ENCODE measurements at regions not wholly inside any gene's neighbourhood (a gene's known extent, or its start where the extent isn't known, plus 50 kb on each side); places are given as distances from the start of the nearest gene placed in this dataset.

DNA sequence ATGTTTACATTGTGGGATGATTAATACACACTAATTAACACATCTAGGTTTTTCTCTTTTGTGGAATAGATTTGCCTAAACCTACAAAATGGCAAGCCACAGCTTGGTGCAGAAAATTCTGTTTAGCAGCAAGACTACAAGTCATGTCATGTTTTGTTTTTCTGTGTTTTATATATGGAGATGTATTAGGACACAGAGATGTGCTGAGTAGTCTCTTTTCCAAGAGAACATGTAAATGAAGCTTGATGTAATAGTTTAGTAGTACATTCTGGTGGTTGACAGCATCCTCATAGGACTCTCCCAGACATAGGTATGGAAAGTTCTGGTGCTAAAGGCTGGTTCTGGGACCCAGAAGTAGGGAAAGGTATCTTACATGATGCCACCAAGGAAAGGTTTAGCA is 1345.4 kb downstream of the CDH11 start:
- Histone ChIP-seq H3K27ac (replicated peaks) (no peak overlapping the region), H3K27me3 (ENCODE audit: insufficient read depth, poor library complexity, severe bottlenecking) (no peaks in the 10 kb centered on the region), H3K4me3 (replicated peaks; ENCODE audit: insufficient read depth, low read length) (no peak overlapping the region)
- DNase-seq (ENCODE audit: low read depth in 1 of 2, low spot score in 1 of 2): no peak
- TF ChIP-seq POLR2AphosphoS5 (IDR thresholded peaks at IDR 0.05; ENCODE audit: low read depth) (no peak), GABPA (IDR thresholded peaks at IDR 0.05; ENCODE audit: low read depth) (no peak), SPI1 (IDR thresholded peaks at IDR 0.05; ENCODE audit: borderline replicate concordance, low read depth) (no peak)
- TF ChIP-seq, protein P1, sequence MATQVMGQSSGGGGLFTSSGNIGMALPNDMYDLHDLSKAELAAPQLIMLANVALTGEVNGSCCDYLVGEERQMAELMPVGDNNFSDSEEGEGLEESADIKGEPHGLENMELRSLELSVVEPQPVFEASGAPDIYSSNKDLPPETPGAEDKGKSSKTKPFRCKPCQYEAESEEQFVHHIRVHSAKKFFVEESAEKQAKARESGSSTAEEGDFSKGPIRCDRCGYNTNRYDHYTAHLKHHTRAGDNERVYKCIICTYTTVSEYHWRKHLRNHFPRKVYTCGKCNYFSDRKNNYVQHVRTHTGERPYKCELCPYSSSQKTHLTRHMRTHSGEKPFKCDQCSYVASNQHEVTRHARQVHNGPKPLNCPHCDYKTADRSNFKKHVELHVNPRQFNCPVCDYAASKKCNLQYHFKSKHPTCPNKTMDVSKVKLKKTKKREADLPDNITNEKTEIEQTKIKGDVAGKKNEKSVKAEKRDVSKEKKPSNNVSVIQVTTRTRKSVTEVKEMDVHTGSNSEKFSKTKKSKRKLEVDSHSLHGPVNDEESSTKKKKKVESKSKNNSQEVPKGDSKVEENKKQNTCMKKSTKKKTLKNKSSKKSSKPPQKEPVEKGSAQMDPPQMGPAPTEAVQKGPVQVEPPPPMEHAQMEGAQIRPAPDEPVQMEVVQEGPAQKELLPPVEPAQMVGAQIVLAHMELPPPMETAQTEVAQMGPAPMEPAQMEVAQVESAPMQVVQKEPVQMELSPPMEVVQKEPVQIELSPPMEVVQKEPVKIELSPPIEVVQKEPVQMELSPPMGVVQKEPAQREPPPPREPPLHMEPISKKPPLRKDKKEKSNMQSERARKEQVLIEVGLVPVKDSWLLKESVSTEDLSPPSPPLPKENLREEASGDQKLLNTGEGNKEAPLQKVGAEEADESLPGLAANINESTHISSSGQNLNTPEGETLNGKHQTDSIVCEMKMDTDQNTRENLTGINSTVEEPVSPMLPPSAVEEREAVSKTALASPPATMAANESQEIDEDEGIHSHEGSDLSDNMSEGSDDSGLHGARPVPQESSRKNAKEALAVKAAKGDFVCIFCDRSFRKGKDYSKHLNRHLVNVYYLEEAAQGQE (IDR thresholded peaks at IDR 0.05; ENCODE audit: insufficient replicate concordance, low read depth): no peak
- TF ChIP-seq, protein P2, sequence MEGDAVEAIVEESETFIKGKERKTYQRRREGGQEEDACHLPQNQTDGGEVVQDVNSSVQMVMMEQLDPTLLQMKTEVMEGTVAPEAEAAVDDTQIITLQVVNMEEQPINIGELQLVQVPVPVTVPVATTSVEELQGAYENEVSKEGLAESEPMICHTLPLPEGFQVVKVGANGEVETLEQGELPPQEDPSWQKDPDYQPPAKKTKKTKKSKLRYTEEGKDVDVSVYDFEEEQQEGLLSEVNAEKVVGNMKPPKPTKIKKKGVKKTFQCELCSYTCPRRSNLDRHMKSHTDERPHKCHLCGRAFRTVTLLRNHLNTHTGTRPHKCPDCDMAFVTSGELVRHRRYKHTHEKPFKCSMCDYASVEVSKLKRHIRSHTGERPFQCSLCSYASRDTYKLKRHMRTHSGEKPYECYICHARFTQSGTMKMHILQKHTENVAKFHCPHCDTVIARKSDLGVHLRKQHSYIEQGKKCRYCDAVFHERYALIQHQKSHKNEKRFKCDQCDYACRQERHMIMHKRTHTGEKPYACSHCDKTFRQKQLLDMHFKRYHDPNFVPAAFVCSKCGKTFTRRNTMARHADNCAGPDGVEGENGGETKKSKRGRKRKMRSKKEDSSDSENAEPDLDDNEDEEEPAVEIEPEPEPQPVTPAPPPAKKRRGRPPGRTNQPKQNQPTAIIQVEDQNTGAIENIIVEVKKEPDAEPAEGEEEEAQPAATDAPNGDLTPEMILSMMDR (IDR thresholded peaks at IDR 0.05; ENCODE audit: insufficient read depth, low read length): no peak

DNA sequence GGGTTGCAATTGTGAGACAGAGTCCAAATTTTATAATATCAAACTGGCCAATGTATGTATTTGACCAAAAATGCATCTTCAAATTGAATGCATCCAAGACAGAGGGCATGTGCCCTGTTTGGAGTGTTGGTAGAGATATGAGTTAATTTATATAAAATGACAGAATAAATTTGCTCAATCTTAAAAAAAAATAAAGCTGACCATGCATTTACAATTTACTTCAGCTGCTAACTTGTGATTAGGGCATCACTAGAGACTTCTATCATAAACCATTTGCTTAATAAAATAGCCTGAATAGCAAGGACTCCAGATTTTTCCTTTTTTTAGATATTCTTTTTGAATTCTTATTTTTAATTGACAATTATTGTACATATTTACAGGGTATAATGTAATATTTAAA is 1345.8 kb downstream of the CDH11 start:
- TF ChIP-seq POLR2AphosphoS5 (IDR thresholded peaks at IDR 0.05; ENCODE audit: low read depth) (no peak), GABPA (IDR thresholded peaks at IDR 0.05; ENCODE audit: low read depth) (no peak)
- TF ChIP-seq, protein P1 (IDR thresholded peaks at IDR 0.05; ENCODE audit: insufficient replicate concordance, low read depth): no peak
- TF ChIP-seq, protein P2 (IDR thresholded peaks at IDR 0.05; ENCODE audit: insufficient read depth, low read length): no peak
- Histone ChIP-seq H3K27me3 (ENCODE audit: insufficient read depth, poor library complexity, severe bottlenecking) (no peaks in the 10 kb centered on the region), H3K4me3 (replicated peaks; ENCODE audit: insufficient read depth, low read length) (no peak overlapping the region), H3K27ac (replicated peaks) (no peak overlapping the region)
- no peak for DNase-seq (ENCODE audit: low read depth in 1 of 2, low spot score in 1 of 2)

DNA sequence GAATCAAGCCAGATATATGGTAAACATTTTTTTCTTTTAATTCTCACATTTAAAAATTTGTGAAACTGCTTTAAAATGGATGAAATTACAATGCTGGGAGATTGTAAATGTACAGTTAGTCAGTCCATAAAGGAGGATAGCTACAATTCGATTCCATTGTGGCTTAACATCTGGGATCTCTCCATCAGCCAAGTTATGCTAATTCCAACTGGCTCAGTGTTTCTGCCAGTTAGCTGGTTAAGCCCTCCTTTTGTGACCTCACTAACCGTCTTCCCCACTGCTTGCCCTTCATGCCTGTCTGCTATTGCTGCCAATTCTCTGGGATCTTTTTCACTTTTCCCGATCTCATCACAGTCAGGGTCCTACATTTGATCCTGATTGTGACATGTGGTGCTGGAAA is 1347.6 kb downstream of the CDH11 start:
- H3K4me3 ChIP-seq (replicated peaks; ENCODE audit: insufficient read depth, low read length): no peak overlapping the region
- TF ChIP-seq, protein P1 (IDR thresholded peaks at IDR 0.05; ENCODE audit: insufficient replicate concordance, low read depth): no peak
- TF ChIP-seq, protein P2 (IDR thresholded peaks at IDR 0.05; ENCODE audit: insufficient read depth, low read length): no peak
- no peak for TF ChIP-seq SPI1 (IDR thresholded peaks at IDR 0.05; ENCODE audit: borderline replicate concordance, low read depth)
- TF ChIP-seq GABPA (IDR thresholded peaks at IDR 0.05; ENCODE audit: low read depth): no peak
- no peak for TF ChIP-seq POLR2AphosphoS5 (IDR thresholded peaks at IDR 0.05; ENCODE audit: low read depth)
- H3K27ac ChIP-seq (replicated peaks): no peak overlapping the region
- DNase-seq (ENCODE audit: low read depth in 1 of 2, low spot score in 1 of 2): no peak
- H3K27me3 ChIP-seq (ENCODE audit: insufficient read depth, poor library complexity, severe bottlenecking): no peaks in the 10 kb centered on the region

Data from HL-60 (cell line).